ENCODE measurements at regions not wholly inside any gene's neighbourhood (a gene's known extent, or its start where the extent isn't known, plus 50 kb on each side); places are given as distances from the start of the nearest gene placed in this dataset.

DNA sequence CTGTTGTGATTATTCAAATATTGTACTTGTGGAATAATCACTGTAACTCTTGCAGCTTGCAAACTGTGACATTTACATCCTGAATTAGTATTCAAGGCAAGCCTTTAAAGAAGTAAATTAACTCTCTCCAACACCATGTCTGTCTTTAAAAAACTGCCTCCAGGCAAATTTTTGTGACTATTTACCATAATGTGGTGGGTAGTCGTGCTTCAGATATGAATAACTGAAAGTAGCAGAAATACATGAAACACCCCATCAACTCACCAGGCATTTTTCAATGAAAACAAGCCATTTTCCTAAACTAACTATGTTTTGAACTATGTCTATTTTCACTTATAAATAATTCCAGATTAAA is 217.4 kb upstream of the PSMD7 start:
- H3K9me3 ChIP-seq, result no peaks in the 10 kb centered on the region
- no peak for ATAC-seq

DNA sequence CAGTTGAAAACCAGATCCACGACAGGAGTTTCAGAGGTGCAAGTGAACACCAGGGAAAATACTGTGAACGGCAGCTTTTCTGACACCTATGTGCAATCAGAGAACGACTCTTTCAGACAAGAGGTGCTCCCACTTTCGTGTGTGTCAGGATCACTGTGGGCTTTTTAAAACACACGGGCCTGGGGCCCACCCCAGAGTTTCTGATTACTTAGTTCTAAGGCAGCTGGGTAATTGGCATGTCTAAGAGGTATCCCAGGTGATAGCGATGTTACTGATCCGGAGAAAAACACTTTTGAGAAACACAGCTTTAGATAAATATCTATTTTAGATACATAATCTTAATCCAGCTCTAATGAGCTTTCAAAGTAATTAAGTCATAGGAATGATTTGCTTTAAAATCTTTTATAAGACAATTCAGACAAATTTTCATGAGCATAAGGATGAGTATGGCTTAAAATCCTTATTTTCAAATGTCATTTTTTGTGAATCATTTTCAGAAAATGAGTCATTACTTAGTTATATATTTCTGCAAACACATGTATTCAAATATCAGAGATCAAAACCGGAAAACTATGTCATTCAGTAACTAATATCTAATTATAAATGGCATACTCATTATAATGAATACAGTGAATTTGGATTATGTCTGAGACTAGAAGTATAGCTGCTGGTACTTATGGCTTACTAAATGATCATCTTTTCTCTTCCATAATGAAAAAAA is 217.9 kb upstream of the PSMD7 start:
- H3K27me3 ChIP-seq, result no peaks in the 10 kb centered on the region
- no peaks in the 10 kb centered on the region for H3K9me3 ChIP-seq
- no peaks in the 10 kb centered on the region for H3K36me3 ChIP-seq
- no peaks in the 10 kb centered on the region for H3K4me1 ChIP-seq
- no peak for ATAC-seq
- H3K27ac ChIP-seq, result no peak overlapping the region
- intact Hi-C loops (cut with DNase I), result no loop called here
- H3K4me3 ChIP-seq, result no peak overlapping the region
- no peak for DNase-seq
- TF ChIP-seq, protein P1, sequence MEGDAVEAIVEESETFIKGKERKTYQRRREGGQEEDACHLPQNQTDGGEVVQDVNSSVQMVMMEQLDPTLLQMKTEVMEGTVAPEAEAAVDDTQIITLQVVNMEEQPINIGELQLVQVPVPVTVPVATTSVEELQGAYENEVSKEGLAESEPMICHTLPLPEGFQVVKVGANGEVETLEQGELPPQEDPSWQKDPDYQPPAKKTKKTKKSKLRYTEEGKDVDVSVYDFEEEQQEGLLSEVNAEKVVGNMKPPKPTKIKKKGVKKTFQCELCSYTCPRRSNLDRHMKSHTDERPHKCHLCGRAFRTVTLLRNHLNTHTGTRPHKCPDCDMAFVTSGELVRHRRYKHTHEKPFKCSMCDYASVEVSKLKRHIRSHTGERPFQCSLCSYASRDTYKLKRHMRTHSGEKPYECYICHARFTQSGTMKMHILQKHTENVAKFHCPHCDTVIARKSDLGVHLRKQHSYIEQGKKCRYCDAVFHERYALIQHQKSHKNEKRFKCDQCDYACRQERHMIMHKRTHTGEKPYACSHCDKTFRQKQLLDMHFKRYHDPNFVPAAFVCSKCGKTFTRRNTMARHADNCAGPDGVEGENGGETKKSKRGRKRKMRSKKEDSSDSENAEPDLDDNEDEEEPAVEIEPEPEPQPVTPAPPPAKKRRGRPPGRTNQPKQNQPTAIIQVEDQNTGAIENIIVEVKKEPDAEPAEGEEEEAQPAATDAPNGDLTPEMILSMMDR (IDR thresholded peaks at IDR 0.05), result no peak

More for the DNA sequence above, 217.4 kb upstream of the PSMD7 start:
- TF ChIP-seq, protein P1 (IDR thresholded peaks at IDR 0.05), result no peak
- Histone ChIP-seq H3K4me3 (no peak overlapping the region), H3K27ac (no peak overlapping the region), H3K27me3 (no peaks in the 10 kb centered on the region), H3K36me3 (no peaks in the 10 kb centered on the region), H3K4me1 (no peaks in the 10 kb centered on the region)
- intact Hi-C loops (cut with DNase I), result no loop called here
- no peak for DNase-seq

DNA sequence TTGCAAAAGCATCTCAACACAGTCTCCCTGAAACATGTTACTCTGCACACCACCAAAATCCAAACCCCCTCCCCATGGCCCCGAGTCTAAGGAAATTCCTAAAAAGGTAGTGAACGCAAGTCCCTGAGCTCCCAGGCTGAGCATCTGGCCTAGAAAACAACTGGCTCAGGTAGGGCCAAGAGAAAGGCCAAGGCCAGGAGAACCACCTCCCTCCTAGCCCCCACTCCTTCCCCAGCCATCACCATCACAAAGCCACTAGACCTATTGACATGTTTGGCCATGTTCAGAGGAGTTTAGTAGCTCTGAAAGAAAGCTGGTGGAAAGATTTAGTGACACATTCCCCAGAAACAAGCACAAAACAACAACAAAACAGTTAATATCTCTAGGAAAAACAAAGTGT is 220.0 kb upstream of the PSMD7 start:
- ATAC-seq (no peak), DNase-seq (no peak)
- intact Hi-C loops (cut with DNase I), result no loop called here
- TF ChIP-seq, protein P1 (IDR thresholded peaks at IDR 0.05), result no peak
- Histone ChIP-seq H3K27me3 (no peaks in the 10 kb centered on the region), H3K36me3 (no peaks in the 10 kb centered on the region), H3K4me3 (no peak overlapping the region), H3K4me1 (no peaks in the 10 kb centered on the region), H3K9me3 (no peaks in the 10 kb centered on the region), H3K27ac (no peak overlapping the region)

DNA sequence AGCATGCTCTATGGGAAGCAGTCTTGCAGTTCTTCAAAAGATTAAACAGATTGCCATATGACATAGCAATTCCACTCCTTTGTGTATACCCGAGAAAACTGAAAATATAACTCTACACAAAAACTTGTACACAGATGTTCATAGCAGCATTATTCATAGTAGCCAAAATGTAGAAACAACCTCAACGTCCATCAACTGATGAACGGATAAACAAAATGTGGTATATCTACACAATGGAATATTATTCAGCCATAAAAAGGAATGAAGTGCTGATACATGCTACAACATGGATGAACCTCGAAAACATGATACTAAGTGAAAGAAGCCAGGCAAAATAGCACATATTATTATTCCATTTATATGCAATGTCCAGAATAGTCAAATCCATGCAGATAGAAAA is 221.2 kb upstream of the PSMD7 start:
- ATAC-seq (no peak), DNase-seq (no peak)
- TF ChIP-seq, protein P1 (IDR thresholded peaks at IDR 0.05), result no peak
- intact Hi-C loops (cut with DNase I), result no loop called here
- no peaks in the 10 kb centered on the region for H3K4me1 ChIP-seq
- no peak overlapping the region for H3K27ac ChIP-seq
- H3K4me3 ChIP-seq, result no peak overlapping the region
- H3K27me3 ChIP-seq, result no peaks in the 10 kb centered on the region
- no peaks in the 10 kb centered on the region for H3K36me3 ChIP-seq
- no peaks in the 10 kb centered on the region for H3K9me3 ChIP-seq

DNA sequence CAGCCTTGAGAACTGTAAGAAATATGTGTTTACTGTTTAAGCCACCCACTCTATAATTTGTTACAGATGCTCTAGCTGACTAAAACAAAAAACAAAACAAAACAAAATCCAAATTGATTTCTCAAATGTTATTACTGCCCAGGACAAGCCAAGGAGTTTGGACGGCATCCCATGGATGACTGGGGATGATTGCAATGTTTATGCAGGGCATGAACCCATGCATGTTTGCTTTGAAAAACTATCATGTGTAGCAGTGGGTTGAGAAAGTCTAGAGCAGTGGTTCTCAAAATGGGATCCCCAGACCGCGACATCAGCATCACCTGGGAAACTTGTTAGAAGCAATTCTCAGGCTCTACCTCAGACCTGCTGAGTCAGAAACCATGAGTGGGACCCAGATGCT is 223.2 kb upstream of the PSMD7 start:
- Histone ChIP-seq H3K4me1 (no peaks in the 10 kb centered on the region), H3K36me3 (no peaks in the 10 kb centered on the region), H3K27me3 (no peaks in the 10 kb centered on the region), H3K4me3 (no peak overlapping the region), H3K9me3 (no peaks in the 10 kb centered on the region), H3K27ac (no peak overlapping the region)
- ATAC-seq (no peak), DNase-seq (no peak)
- TF ChIP-seq, protein P1 (IDR thresholded peaks at IDR 0.05), result no peak
- intact Hi-C loops (cut with DNase I), result no loop called here
